ENCODE measurements at regions not wholly inside any gene's neighbourhood (a gene's known extent, or its start where the extent isn't known, plus 50 kb on each side); places are given as distances from the start of the nearest gene placed in this dataset.

DNA sequence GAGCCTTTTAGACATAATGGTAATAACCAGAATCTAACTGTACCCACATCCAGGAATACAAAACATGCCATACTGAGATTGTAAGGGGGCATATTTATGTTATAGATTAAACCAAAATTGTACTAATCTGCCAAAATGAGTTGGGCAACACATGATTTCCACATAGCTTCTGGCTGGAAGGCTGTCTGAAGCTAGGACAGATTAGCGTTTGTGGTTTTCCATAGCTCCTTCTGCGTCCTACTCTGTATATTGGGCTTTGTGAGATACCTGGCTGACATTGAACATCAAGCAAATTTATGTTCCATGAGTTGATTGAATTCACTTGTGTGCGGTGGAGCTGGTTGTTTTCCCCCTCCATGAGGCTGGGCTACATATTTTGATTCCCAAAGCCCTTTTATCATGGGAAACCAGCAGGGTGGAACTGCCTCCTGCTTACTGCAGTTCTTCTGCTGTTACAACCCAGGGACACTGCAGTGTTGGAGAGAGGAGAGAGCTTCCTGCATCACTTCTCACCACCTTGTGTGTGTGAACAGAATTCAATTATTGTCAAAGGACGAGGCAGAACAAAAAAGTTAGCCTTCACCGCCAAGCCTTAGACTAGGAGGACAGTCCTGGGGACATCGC lies 114.9 kb downstream of the C11orf91 start:
- no peak overlapping the region for H3K4me3 ChIP-seq
- H3K4me1 ChIP-seq (ENCODE audit: insufficient read depth), result no peaks in the 10 kb centered on the region
- H3K27ac ChIP-seq, result no peak overlapping the region
- TF ChIP-seq EZH2 (IDR thresholded peaks at IDR 0.05; ENCODE audit: borderline replicate concordance), result no peak
- TF ChIP-seq EZH2phosphoT487 (IDR thresholded peaks at IDR 0.05; ENCODE audit: low read depth, severe bottlenecking, unreplicated experiment), result no peak
- TF ChIP-seq, protein P1, sequence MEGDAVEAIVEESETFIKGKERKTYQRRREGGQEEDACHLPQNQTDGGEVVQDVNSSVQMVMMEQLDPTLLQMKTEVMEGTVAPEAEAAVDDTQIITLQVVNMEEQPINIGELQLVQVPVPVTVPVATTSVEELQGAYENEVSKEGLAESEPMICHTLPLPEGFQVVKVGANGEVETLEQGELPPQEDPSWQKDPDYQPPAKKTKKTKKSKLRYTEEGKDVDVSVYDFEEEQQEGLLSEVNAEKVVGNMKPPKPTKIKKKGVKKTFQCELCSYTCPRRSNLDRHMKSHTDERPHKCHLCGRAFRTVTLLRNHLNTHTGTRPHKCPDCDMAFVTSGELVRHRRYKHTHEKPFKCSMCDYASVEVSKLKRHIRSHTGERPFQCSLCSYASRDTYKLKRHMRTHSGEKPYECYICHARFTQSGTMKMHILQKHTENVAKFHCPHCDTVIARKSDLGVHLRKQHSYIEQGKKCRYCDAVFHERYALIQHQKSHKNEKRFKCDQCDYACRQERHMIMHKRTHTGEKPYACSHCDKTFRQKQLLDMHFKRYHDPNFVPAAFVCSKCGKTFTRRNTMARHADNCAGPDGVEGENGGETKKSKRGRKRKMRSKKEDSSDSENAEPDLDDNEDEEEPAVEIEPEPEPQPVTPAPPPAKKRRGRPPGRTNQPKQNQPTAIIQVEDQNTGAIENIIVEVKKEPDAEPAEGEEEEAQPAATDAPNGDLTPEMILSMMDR (IDR thresholded peaks at IDR 0.05; ENCODE audit: poor library complexity), result no peak
- H4K20me1 ChIP-seq (ENCODE audit: insufficient read depth, poor library complexity, severe bottlenecking), result no peaks in the 10 kb centered on the region
- H3K9me3 ChIP-seq (ENCODE audit: low read depth), result no peaks in the 10 kb centered on the region
- H2AFZ ChIP-seq, result no peak overlapping the region
- 84% methylated on average over 6 of the region's 6 CpGs for WGBS (ENCODE audit: low lambda C conversion rate, missing lambda C conversion rate)
- H3K9me2 ChIP-seq (replicated peaks; ENCODE audit: insufficient read depth), result no peaks in the 10 kb centered on the region
- no peak for DNase-seq (ENCODE audit: low spot score)
- no peaks in the 10 kb centered on the region for H3K79me2 ChIP-seq
- no peaks in the 10 kb centered on the region for H3K27me3 ChIP-seq
- no peak overlapping the region for H3K4me2 ChIP-seq
- H3K36me3 ChIP-seq (replicated peaks; ENCODE audit: insufficient read depth, low read depth), result no peaks in the 10 kb centered on the region

DNA sequence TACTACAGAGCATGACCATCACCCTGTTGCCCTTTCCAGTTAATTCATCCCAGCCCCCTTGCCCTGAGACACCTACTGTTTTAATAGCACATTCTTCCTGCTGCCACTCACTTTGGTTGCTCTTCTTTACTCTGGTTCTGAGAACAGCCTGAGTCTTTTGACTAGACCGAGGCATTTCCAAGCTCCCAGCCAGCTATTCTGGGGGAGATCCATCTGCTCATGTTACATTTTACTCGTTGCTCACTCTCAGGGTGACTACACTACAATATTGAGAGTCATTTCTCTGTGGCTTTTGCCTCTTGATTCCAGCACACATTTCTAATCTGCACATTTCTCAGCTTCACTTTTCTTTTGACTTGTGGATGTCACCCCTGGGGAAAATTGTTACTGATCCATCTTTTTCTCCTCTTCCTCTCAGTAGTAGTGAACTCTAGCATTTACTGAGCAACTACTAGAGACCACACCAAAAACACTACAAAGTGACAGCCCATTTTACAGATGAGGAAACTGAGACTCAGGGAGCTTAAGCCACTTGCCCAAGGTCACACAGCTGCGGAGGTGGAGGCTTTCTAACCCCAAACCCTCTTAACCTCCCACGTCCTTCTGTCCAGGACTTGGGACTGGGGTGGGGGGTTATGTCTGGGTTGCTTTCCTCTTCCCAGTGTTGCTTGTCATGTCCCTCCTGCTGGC lies 117.8 kb downstream of the C11orf91 start:
- Histone ChIP-seq H3K79me2 (no peaks in the 10 kb centered on the region), H3K27ac (no peak overlapping the region), H3K4me3 (no peak overlapping the region), H3K9me2 (replicated peaks; ENCODE audit: insufficient read depth) (no peaks in the 10 kb centered on the region), H3K36me3 (replicated peaks; ENCODE audit: insufficient read depth, low read depth) (no peaks in the 10 kb centered on the region), H3K9me3 (ENCODE audit: low read depth) (no peaks in the 10 kb centered on the region), H3K4me1 (ENCODE audit: insufficient read depth) (no peaks in the 10 kb centered on the region), H3K4me2 (no peak overlapping the region), H3K27me3 (no peaks in the 10 kb centered on the region), H2AFZ (no peak overlapping the region), H4K20me1 (ENCODE audit: insufficient read depth, poor library complexity, severe bottlenecking) (no peaks in the 10 kb centered on the region)
- TF ChIP-seq EZH2phosphoT487 (IDR thresholded peaks at IDR 0.05; ENCODE audit: low read depth, severe bottlenecking, unreplicated experiment) (no peak), EZH2 (IDR thresholded peaks at IDR 0.05; ENCODE audit: borderline replicate concordance) (no peak)
- TF ChIP-seq, protein P1 (IDR thresholded peaks at IDR 0.05; ENCODE audit: poor library complexity), result no peak
- DNase-seq (ENCODE audit: low spot score), result no peak
- 81% methylated on average over 4 of the region's 4 CpGs for WGBS (ENCODE audit: low lambda C conversion rate, missing lambda C conversion rate)

DNA sequence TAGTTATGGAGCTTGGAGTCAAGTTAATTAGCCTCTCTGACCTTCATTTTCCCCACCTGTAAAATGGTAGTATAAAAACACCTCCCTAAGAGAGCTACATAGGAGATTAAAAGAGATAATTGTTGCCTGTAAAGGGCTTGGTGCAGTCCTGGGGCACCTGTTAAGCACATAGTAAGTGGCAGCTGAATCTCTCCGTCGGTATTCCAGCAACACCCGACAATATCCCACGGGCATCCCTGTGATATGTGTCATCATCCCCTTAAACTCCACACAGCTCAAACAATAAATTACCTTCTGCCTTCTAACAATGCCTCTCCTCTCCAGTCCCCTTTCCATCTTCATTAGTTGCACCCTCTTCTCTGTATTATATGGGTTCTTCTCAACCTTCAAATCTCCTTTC lies 121.5 kb downstream of the C11orf91 start:
- Histone ChIP-seq H3K27me3 (peaks cover 8% of the 10 kb centered on the region), H3K27ac (no peak overlapping the region), H3K4me1 (ENCODE audit: insufficient read depth) (no peaks in the 10 kb centered on the region), H3K79me2 (no peaks in the 10 kb centered on the region), H3K4me3 (no peak overlapping the region), H3K4me2 (no peak overlapping the region), H4K20me1 (ENCODE audit: insufficient read depth, poor library complexity, severe bottlenecking) (no peaks in the 10 kb centered on the region), H3K9me2 (replicated peaks; ENCODE audit: insufficient read depth) (no peaks in the 10 kb centered on the region), H2AFZ (no peak overlapping the region), H3K36me3 (replicated peaks; ENCODE audit: insufficient read depth, low read depth) (no peaks in the 10 kb centered on the region), H3K9me3 (ENCODE audit: low read depth) (no peaks in the 10 kb centered on the region)
- no peak for DNase-seq (ENCODE audit: low spot score)
- 95% methylated on average over 4 of the region's 4 CpGs for WGBS (ENCODE audit: low lambda C conversion rate, missing lambda C conversion rate)
- TF ChIP-seq EZH2phosphoT487 (IDR thresholded peaks at IDR 0.05; ENCODE audit: low read depth, severe bottlenecking, unreplicated experiment), result no peak
- TF ChIP-seq, protein P1 (IDR thresholded peaks at IDR 0.05; ENCODE audit: poor library complexity), result no peak

All from hepatocyte (in vitro differentiated cells).